SK-N-SH (cell line): ENCODE measurements at regions not wholly inside any gene's neighbourhood (a gene's known extent, or its start where the extent isn't known, plus 50 kb on each side); places are given as distances from the start of the nearest gene placed in this dataset.

ENCODE experiments used
- CTCF ChIA-PET: fragments of 300-600, 350-600 bp; formaldehyde crosslinking; extraction: SDS; loops from one replicate; lab custom pipeline; 2021; lab: Yijun Ruan, JAX
- POLR2A ChIA-PET: fragments of 350-600 bp; sonication (Branson Sonifier 250); formaldehyde crosslinking; extraction: SDS; loops from one replicate; lab custom pipeline; 2020; ENCODE audit warnings: antibody characterized with exemption, inconsistent platforms; lab: Yijun Ruan, JAX
- DNase-seq: peaks from one replicate; pipeline ENCODE4 v3.0.0; 2012
- H2AFZ ChIP-seq: fragments of 200-600 bp; sonication (generic); 2 replicates; pipeline ENCODE4 v1.8.1; 2016; ENCODE audit warnings: antibody characterized with exemption, mild to moderate bottlenecking, low read depth
- H3F3A ChIP-seq: fragments of 200-600 bp; sonication (generic); replicated peaks from 2 replicates; pipeline ENCODE3; 2016; ENCODE audit warnings: antibody characterized with exemption, mild to moderate bottlenecking; ENCODE audit not compliant: insufficient read depth
- H3K27ac ChIP-seq, 2 experiments: fragments of 200-500 bp in 1 of 2; fragments of 200-600 bp in 1 of 2; sonication (Bioruptor generic) in 1 of 2; sonication (generic), shearing (Covaris generic) in 1 of 2; 2 replicates each; pipeline versions ENCODE4 v1.5.1 to v1.6.1; 2014 to 2016; ENCODE audit warnings: low read depth in 2 of 2, inconsistent platforms in 1 of 2, low read length in 1 of 2, mild to moderate bottlenecking in 1 of 2, mixed read lengths in 1 of 2
- H3K27me3 ChIP-seq: fragments of 200-600 bp; sonication (generic), shearing (Covaris generic); 2 replicates; pipeline ENCODE4 v1.6.1; 2016; ENCODE audit warnings: mixed run types; ENCODE audit not compliant: insufficient read depth
- H3K36me3 ChIP-seq, 2 experiments: fragments of 200-500 bp in 1 of 2; fragments of 200-600 bp in 1 of 2; sonication (Bioruptor generic) in 1 of 2; sonication (generic) in 1 of 2; replicated peaks in 1 of 2; 2 replicates each; pipeline versions ENCODE3 to v1.5.1; 2014 to 2016; ENCODE audit warnings: low read length in 1 of 2, mild to moderate bottlenecking in 1 of 2; ENCODE audit not compliant: insufficient read depth in 2 of 2, control insufficient read depth in 1 of 2
- H3K4me1 ChIP-seq, 2 experiments: fragments of 200-500 bp in 1 of 2; fragments of 200-600 bp in 1 of 2; sonication (Bioruptor generic) in 1 of 2; sonication (generic), shearing (Covaris generic) in 1 of 2; 2 replicates each; pipeline versions ENCODE4 v1.5.1 to v1.6.1; 2014 to 2016; ENCODE audit warnings: low read depth in 1 of 2, low read length in 1 of 2, mixed run types in 1 of 2; ENCODE audit not compliant: insufficient read depth in 2 of 2, control insufficient read depth in 1 of 2
- H3K4me2 ChIP-seq: fragments of 200-600 bp; sonication (generic), shearing (Covaris generic); 2 replicates; pipeline ENCODE4 v1.6.1; 2017; ENCODE audit warnings: mixed run types
- H3K4me3 ChIP-seq, 2 experiments: fragments of 200-500 bp in 1 of 2; fragments of 200-600 bp in 1 of 2; sonication (Bioruptor generic) in 1 of 2; sonication (generic), shearing (Covaris generic) in 1 of 2; 2 replicates each; pipeline versions ENCODE4 v1.5.1 to v1.8.1; 2014 to 2016; ENCODE audit warnings: low read depth in 2 of 2, inconsistent platforms in 1 of 2, low read length in 1 of 2, mild to moderate bottlenecking in 1 of 2, mixed read lengths in 1 of 2, moderate library complexity in 1 of 2
- H3K79me2 ChIP-seq: fragments of 200-600 bp; sonication (generic); 2 replicates; pipeline ENCODE4 v1.8.1; 2017; ENCODE audit warnings: mild to moderate bottlenecking; ENCODE audit not compliant: insufficient read depth
- H3K9ac ChIP-seq: fragments of 200-600 bp; sonication (generic); 2 replicates; pipeline ENCODE4 v1.6.1; 2017; ENCODE audit warnings: mixed run types
- H3K9me2 ChIP-seq: fragments of 200-600 bp; sonication (generic); 2 replicates; pipeline ENCODE4 v1.6.1; 2017; ENCODE audit warnings: mixed run types
- H3K9me3 ChIP-seq: fragments of 200-600 bp; sonication (generic); 2 replicates; pipeline ENCODE4 v1.6.1; 2017; ENCODE audit warnings: mixed run types, mild to moderate bottlenecking, moderate library complexity
- H4K20me1 ChIP-seq: fragments of 200-600 bp; sonication (generic); 2 replicates; pipeline ENCODE4 v1.6.1; 2017; ENCODE audit warnings: mild to moderate bottlenecking, mixed run types; ENCODE audit not compliant: insufficient read depth
- CHD2 ChIP-seq: fragments of 150-350 bp; IDR thresholded peaks from 2 replicates; pipeline ENCODE4 v1.6.1; 2018; ENCODE audit warnings: low read length; ENCODE audit not compliant: partially characterized antibody
- CTCF ChIP-seq: fragments of 200-600 bp; sonication (generic); IDR thresholded peaks from 2 replicates; pipeline ENCODE4 v1.6.1; 2017; ENCODE audit warnings: antibody characterized with exemption, mild to moderate bottlenecking, moderate library complexity
- FOSL2 ChIP-seq: IDR thresholded peaks from 2 replicates; pipeline ENCODE4 v1.4.0; 2012; ENCODE audit warnings: low read depth, mild to moderate bottlenecking, moderate library complexity, borderline replicate concordance
- FOXJ3 ChIP-seq: sonication (generic); formaldehyde crosslinking; IDR thresholded peaks from 2 replicates; pipeline ENCODE4 v1.5.1; 2020; ENCODE audit warnings: mild to moderate bottlenecking, missing genetic modification reagents
- FOXM1 ChIP-seq: IDR thresholded peaks from 2 replicates; pipeline ENCODE4 v1.4.0; 2012; ENCODE audit warnings: low read depth, mild to moderate bottlenecking
- GATA2 ChIP-seq: sonication (generic); formaldehyde crosslinking; IDR thresholded peaks from 2 replicates; pipeline ENCODE4 v1.5.0; 2020; ENCODE audit warnings: mild to moderate bottlenecking, missing genetic modification reagents
- JUND ChIP-seq: IDR thresholded peaks from 2 replicates; pipeline ENCODE4 v1.4.0; 2012
- MAX ChIP-seq: IDR thresholded peaks from 2 replicates; pipeline ENCODE4 v1.4.0; 2012; ENCODE audit warnings: low read depth
- MEF2A ChIP-seq: IDR thresholded peaks from 2 replicates; pipeline ENCODE4 v1.4.0; 2012; ENCODE audit warnings: low read depth, borderline replicate concordance
- MXI1 ChIP-seq: IDR thresholded peaks from 2 replicates; pipeline ENCODE4 v1.6.1; 2012; ENCODE audit warnings: mild to moderate bottlenecking, low read depth, low read length, improper control_type of control experiment
- NFIC ChIP-seq: IDR thresholded peaks from 2 replicates; pipeline ENCODE4 v1.4.0; 2012; ENCODE audit warnings: borderline replicate concordance
- NRF1 ChIP-seq: IDR thresholded peaks from 2 replicates; pipeline ENCODE4 v1.6.1; 2012; ENCODE audit warnings: low read depth, mild to moderate bottlenecking, low read length
- RAD21 ChIP-seq: IDR thresholded peaks from 2 replicates; pipeline ENCODE4 v1.6.1; 2012; ENCODE audit warnings: mild to moderate bottlenecking, low read length
- TEAD4 ChIP-seq: IDR thresholded peaks from 2 replicates; pipeline ENCODE4 v1.4.0; 2012; ENCODE audit warnings: mild to moderate bottlenecking, borderline replicate concordance; ENCODE audit not compliant: insufficient read depth
- USF1 ChIP-seq: IDR thresholded peaks from 2 replicates; pipeline ENCODE4 v1.4.0; 2012; ENCODE audit warnings: low read depth, borderline replicate concordance
- USF2 ChIP-seq: fragments of 150-350 bp; IDR thresholded peaks from 2 replicates; pipeline ENCODE4 v1.6.1; 2017; ENCODE audit warnings: antibody characterized with exemption, low read length, low read depth, borderline replicate concordance
- YY1 ChIP-seq: IDR thresholded peaks from 2 replicates; pipeline ENCODE4 v1.4.0; 2012; ENCODE audit warnings: low read depth, mild to moderate bottlenecking
- ZBTB33 ChIP-seq: IDR thresholded peaks from 2 replicates; pipeline ENCODE4 v1.4.0; 2012; ENCODE audit warnings: low read depth, borderline replicate concordance
- WGBS: methylation state at CpG from one replicate; pipeline ENCODE4 v1.1.6; 2017; ENCODE audit warnings: low lambda C conversion rate; 5-methylcytosine and 5-hydroxymethylcytosine counted together

GRCh38 chr1:109816975-109817535 is 53.3 kb upstream of the EPS8L3 start:
- no peak for TF ChIP-seq CTCF
- no peak for TF ChIP-seq MXI1
- no peak for TF ChIP-seq RAD21
- no peak for TF ChIP-seq MEF2A
- TF ChIP-seq FOXJ3 (CRISPR knock-in tag): no peak
- TF ChIP-seq GATA2: no peak
- no peak for TF ChIP-seq TEAD4
- no peak for TF ChIP-seq USF2
- TF ChIP-seq NFIC: no peak
- no peak for TF ChIP-seq CHD2
- TF ChIP-seq NRF1: no peak
- TF ChIP-seq MAX: no peak
- TF ChIP-seq YY1: no peak
- TF ChIP-seq USF1: no peak
- TF ChIP-seq ZBTB33: no peak
- TF ChIP-seq JUND: no peak
- TF ChIP-seq FOSL2: no peak
- no peak for TF ChIP-seq FOXM1
- Histone ChIP-seq H3K9ac (no peak overlapping the region), H3K4me1 (peaks cover 7 to 11% of the 10 kb centered on the region in 2 experiments; a peak in 3 of 4 replicates), H2AFZ (no peak overlapping the region), H3K9me3 (no peaks in the 10 kb centered on the region; the same call in 1 of the 2 replicates), H3K27ac (no peak overlapping the region), H3K4me2 (no peak overlapping the region), H3K4me3 (no peak overlapping the region), H3F3A (no peaks in the 10 kb centered on the region), H3K27me3 (no peaks in the 10 kb centered on the region), H4K20me1 (no peaks in the 10 kb centered on the region), H3K9me2 (no peaks in the 10 kb centered on the region), H3K36me3 (no peaks in the 10 kb centered on the region), H3K79me2 (no peaks in the 10 kb centered on the region)
- ChIA-PET POLR2A (no interaction called here), CTCF (interaction anchor here (1.0 to 3.7 kb wide), 2 partner anchors 74 to 167 kb away, joined by 3 to 13 read pairs; partner anchors contain the start of gene AHCYL1)
- DNase-seq: no peak
- WGBS: 79% methylated on average over 3 of the region's 4 CpGs
